Epithelial cell of esophagus (primary cell): ENCODE measurements at regions not wholly inside any gene's neighbourhood (a gene's known extent, or its start where the extent isn't known, plus 50 kb on each side); places are given as distances from the start of the nearest gene placed in this dataset.
A peak's percentile ranks its signal among the peaks of the same experiment; 100 is the strongest.

Source experiments
- DNase-seq: peaks from one replicate; pipeline ENCODE4 v3.0.0; 2010; ENCODE audit warnings: low read depth
- H3K4me3 ChIP-seq: 2 replicates; pipeline ENCODE4 v1.5.1; 2011; ENCODE audit warnings: mild to moderate bottlenecking, low read length, control low read depth
- CTCF ChIP-seq: IDR thresholded peaks from 2 replicates; pipeline ENCODE4 v1.5.1; 2011; ENCODE audit warnings: low read depth, mild to moderate bottlenecking, low read length, control low read depth, inconsistent platforms; ENCODE audit not compliant: insufficient read depth; ENCODE audit errors: missing control alignments

- no peak for DNase-seq
- H3K4me3 ChIP-seq: no peak overlapping the region
- no peak for TF ChIP-seq CTCF
Observed at GRCh38 chr2:147092266-147092665, 752.6 kb upstream of the ACVR2A start.

- no peak for DNase-seq
- no peak for TF ChIP-seq CTCF
- no peak overlapping the region for H3K4me3 ChIP-seq
Observed at GRCh38 chr2:147091448-147091847, 753.4 kb upstream of the ACVR2A start.

- H3K4me3 ChIP-seq: no peak overlapping the region
- DNase-seq: no peak
- no peak for TF ChIP-seq CTCF
Observed at GRCh38 chr2:147088871-147089270, 756.0 kb upstream of the ACVR2A start.

- H3K4me3 ChIP-seq: no peak overlapping the region
- DNase-seq: peak; percentile 77
- no peak for TF ChIP-seq CTCF
Observed at GRCh38 chr2:147086715-147087114, 758.1 kb upstream of the ACVR2A start.

GRCh38 chr2:147083664-147084063, 761.2 kb upstream of the ACVR2A start:
- DNase-seq: no peak
- no peak overlapping the region for H3K4me3 ChIP-seq
- TF ChIP-seq CTCF: no peak

GRCh38 chr2:147082850-147083522, 761.8 kb upstream of the ACVR2A start:
- DNase-seq: peak; percentile 82
- TF ChIP-seq CTCF: peak; percentile 98

GRCh38 chr2:147081831-147082230, 763.0 kb upstream of the ACVR2A start:
- DNase-seq: no peak
- TF ChIP-seq CTCF: no peak

More at GRCh38 chr2:147082850-147083522, 761.8 kb upstream of the ACVR2A start:
- no peak overlapping the region for H3K4me3 ChIP-seq

More at GRCh38 chr2:147081831-147082230, 763.0 kb upstream of the ACVR2A start:
- H3K4me3 ChIP-seq: no peak overlapping the region
